GM06990 (cell line): ENCODE measurements at regions not wholly inside any gene's neighbourhood (a gene's known extent, or its start where the extent isn't known, plus 50 kb on each side); places are given as distances from the start of the nearest gene placed in this dataset.

ENCODE experiments used
- DNase-seq: peaks from one replicate; pipeline ENCODE4 v3.0.0-alpha.2; 2011; ENCODE audit not compliant: insufficient read length; ENCODE audit errors: extremely low read depth
- H3K27me3 ChIP-seq: replicated peaks from 2 replicates; pipeline ENCODE4 v1.6.0; 2011; ENCODE audit warnings: low read length; ENCODE audit not compliant: control insufficient read depth, insufficient read depth
- H3K36me3 ChIP-seq: 2 replicates; pipeline ENCODE4 v1.5.1; 2011; ENCODE audit warnings: low read length; ENCODE audit not compliant: control insufficient read depth, insufficient read depth
- H3K4me3 ChIP-seq: replicated peaks from 2 replicates; pipeline ENCODE4 v1.5.1; 2011; ENCODE audit warnings: low read depth, mild to moderate bottlenecking, control low read depth, low read length
- TF ChIP-seq, protein P1 (sequence below): IDR thresholded peaks from 2 replicates; pipeline ENCODE4 v1.5.1; 2011; ENCODE audit warnings: low read length, control low read depth, mild to moderate bottlenecking, inconsistent platforms; ENCODE audit not compliant: insufficient read depth, poor library complexity, severe bottlenecking

GRCh38 chr3:154967090-154967489, 113.0 kb upstream of the MME start:
- DNase-seq = no peak
- TF ChIP-seq, protein P1, sequence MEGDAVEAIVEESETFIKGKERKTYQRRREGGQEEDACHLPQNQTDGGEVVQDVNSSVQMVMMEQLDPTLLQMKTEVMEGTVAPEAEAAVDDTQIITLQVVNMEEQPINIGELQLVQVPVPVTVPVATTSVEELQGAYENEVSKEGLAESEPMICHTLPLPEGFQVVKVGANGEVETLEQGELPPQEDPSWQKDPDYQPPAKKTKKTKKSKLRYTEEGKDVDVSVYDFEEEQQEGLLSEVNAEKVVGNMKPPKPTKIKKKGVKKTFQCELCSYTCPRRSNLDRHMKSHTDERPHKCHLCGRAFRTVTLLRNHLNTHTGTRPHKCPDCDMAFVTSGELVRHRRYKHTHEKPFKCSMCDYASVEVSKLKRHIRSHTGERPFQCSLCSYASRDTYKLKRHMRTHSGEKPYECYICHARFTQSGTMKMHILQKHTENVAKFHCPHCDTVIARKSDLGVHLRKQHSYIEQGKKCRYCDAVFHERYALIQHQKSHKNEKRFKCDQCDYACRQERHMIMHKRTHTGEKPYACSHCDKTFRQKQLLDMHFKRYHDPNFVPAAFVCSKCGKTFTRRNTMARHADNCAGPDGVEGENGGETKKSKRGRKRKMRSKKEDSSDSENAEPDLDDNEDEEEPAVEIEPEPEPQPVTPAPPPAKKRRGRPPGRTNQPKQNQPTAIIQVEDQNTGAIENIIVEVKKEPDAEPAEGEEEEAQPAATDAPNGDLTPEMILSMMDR = no peak
- Histone ChIP-seq H3K27me3 (no peaks in the 10 kb centered on the region), H3K36me3 (no peaks in the 10 kb centered on the region), H3K4me3 (no peak overlapping the region)

DNA sequence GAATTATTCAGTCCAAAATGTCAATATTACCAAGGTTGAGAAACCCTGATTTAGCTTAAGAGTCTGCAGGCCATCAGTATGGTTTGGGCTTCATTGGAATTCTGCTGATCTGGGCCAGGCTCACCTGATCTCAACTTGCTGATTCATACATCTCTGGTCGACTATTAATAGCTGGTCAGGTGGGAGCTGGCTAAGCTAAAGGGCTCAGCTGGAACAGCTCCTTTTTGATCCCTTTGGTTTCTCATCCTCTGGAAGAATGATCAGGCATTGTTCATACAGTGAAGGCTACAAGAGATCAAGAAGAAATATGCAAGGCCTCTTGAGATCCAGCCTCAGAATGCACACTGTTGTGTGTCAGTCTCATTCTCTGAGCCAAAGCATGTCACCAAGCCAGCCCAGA, 123.3 kb upstream of the MME start:
- DNase-seq = no peak
- TF ChIP-seq, protein P1 = no peak
- Histone ChIP-seq H3K4me3 (no peak overlapping the region), H3K27me3 (no peaks in the 10 kb centered on the region), H3K36me3 (no peaks in the 10 kb centered on the region)

GRCh38 chr3:154955907-154956533, 124.1 kb upstream of the MME start:
- no peaks in the 10 kb centered on the region for H3K36me3 ChIP-seq

DNA sequence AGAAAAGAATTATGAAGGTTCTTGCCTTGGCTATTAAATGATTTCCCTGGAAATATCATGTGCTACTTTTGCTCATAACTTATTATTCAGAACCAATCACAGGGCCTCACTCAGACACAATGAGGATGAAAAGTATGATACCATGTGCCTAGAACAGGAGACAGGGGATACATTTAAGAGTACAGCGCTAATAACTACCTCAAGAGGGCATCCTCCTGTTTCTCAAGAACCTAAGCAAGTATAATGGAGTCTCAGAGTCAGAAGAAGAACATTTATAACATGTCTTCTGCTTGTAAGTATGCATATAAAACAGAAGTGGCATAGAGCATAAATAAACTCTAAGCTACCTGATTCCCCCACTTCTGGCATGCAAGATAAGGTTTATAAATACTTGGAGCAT, 125.4 kb upstream of the MME start:
- H3K4me3 ChIP-seq = no peak overlapping the region
- no peaks in the 10 kb centered on the region for H3K27me3 ChIP-seq
- DNase-seq = no peak
- no peaks in the 10 kb centered on the region for H3K36me3 ChIP-seq
- TF ChIP-seq, protein P1 = peak; percentile 31

More at GRCh38 chr3:154955907-154956533, 124.1 kb upstream of the MME start:
- no peak overlapping the region for H3K4me3 ChIP-seq
- H3K27me3 ChIP-seq = no peaks in the 10 kb centered on the region
- TF ChIP-seq, protein P1 = no peak
- no peak for DNase-seq

- Histone ChIP-seq H3K27me3 (no peaks in the 10 kb centered on the region), H3K36me3 (no peaks in the 10 kb centered on the region), H3K4me3 (no peak overlapping the region)
- DNase-seq = no peak
- TF ChIP-seq, protein P1 = no peak
Measured at GRCh38 chr3:154953538-154953937, 126.6 kb upstream of the MME start.

DNA sequence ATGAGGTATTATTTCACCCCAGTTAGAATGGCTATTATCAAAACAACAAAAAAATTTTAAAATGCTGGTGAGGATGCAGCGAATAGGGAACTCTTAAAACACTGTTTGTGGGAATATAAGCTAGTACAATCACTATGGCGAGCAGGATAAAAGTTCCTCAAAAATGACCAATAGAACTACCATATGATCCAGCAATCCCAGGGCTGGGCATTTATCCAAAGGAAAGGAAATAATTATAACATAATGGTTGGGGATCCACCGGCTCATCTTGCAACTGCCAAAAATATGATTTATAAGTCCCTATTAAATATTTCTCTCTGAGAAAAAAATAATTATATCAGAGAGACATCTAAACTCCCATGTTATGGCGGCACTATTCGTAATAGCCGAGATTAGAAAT, 127.6 kb upstream of the MME start:
- H3K27me3 ChIP-seq = no peaks in the 10 kb centered on the region
- TF ChIP-seq, protein P1 = no peak
- no peaks in the 10 kb centered on the region for H3K36me3 ChIP-seq
- H3K4me3 ChIP-seq = no peak overlapping the region
- DNase-seq = no peak
